ENCODE measurements at regions not wholly inside any gene's neighbourhood (a gene's known extent, or its start where the extent isn't known, plus 50 kb on each side); places are given as distances from the start of the nearest gene placed in this dataset.

DNA sequence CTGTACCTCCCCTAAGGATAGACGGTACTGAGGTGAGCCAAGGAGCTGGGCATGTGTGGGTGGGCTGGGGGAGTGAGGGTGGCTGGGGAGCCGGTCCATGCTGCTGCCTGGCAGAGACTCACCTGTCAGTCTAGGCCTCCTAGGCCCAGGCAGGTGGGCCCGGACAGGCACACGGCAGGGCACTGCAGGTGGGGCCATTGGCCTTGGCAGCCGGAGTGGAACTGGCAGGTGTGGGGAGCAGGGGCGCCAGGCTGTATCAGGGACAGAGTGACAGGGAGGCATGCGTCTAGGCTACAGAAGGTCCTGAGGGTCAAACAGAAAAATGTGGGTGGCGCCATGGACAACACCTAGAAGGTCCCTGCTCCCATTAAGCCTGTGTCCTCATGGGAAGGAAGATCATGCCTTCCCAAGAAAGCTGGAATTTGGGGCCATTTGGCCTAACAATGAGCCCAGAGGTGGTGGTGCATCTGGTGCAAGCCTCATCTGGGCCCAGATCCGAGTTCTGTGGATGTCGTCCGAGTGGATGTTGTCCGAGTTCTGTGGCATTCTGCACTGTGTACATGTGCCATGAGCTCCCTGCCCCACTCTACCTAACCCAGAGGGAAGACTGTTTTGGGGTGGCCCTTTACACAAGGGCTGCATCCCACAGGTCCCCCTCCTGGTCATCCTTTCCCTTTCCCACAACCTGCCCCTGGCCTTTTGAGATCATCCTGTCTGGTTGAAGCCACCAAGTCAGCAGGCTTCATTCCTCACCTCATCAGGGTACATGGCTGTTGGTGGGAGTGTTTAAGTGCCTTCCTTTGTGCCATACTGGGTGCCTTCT, 249.7 kb downstream of the GLI2 start (continued):
- TF ChIP-seq LRRFIP1 (CRISPR knock-in tag; conservative IDR thresholded peaks at IDR 0.05): no peak
- TF ChIP-seq ETV5 (CRISPR knock-in tag; IDR thresholded peaks at IDR 0.05; ENCODE audit: borderline replicate concordance): no peak
- no peak for TF ChIP-seq ZUFSP (CRISPR knock-in tag; IDR thresholded peaks at IDR 0.05; ENCODE audit: borderline replicate concordance)
- no peak for TF ChIP-seq ZSCAN20 (CRISPR knock-in tag; IDR thresholded peaks at IDR 0.05; ENCODE audit: borderline replicate concordance)
- no peak for TF ChIP-seq REXO4 (CRISPR knock-in tag; IDR thresholded peaks at IDR 0.05; ENCODE audit: borderline replicate concordance)
- TF ChIP-seq TAF1 (CRISPR knock-in tag; IDR thresholded peaks at IDR 0.05): no peak
- no peak for TF ChIP-seq NFRKB (IDR thresholded peaks at IDR 0.05)
- no peak for TF ChIP-seq YEATS4 (CRISPR knock-in tag; IDR thresholded peaks at IDR 0.05; ENCODE audit: borderline replicate concordance)
- TF ChIP-seq NFATC3 (CRISPR knock-in tag; IDR thresholded peaks at IDR 0.05): no peak
- TF ChIP-seq PRPF4 (IDR thresholded peaks at IDR 0.05; ENCODE audit: low read depth, low read length, poor library complexity, severe bottlenecking): no peak

Data from HepG2 (cell line).